ENCODE measurements at regions not wholly inside any gene's neighbourhood (a gene's known extent, or its start where the extent isn't known, plus 50 kb on each side); places are given as distances from the start of the nearest gene placed in this dataset.

DNA sequence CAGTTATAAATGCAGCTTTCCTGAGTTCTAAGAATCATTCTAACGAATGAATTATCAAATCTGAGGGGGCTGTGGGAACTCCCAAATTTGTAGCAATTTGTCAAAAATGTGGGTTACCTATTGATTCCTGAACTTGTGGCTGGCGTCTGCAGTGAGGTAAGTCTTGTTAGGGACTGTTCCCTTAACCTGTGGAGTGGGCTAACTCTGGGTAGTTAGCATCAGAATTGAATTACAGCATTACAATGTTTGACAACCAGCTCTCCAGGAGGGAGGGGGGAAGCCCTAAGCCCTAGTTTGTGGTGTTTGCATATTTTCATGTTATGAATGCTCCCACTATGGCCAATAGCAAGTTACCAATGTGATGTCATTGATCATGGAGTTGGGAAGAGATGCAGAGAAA, 65.9 kb upstream of the STT3B start:
- TF ChIP-seq, protein P1, sequence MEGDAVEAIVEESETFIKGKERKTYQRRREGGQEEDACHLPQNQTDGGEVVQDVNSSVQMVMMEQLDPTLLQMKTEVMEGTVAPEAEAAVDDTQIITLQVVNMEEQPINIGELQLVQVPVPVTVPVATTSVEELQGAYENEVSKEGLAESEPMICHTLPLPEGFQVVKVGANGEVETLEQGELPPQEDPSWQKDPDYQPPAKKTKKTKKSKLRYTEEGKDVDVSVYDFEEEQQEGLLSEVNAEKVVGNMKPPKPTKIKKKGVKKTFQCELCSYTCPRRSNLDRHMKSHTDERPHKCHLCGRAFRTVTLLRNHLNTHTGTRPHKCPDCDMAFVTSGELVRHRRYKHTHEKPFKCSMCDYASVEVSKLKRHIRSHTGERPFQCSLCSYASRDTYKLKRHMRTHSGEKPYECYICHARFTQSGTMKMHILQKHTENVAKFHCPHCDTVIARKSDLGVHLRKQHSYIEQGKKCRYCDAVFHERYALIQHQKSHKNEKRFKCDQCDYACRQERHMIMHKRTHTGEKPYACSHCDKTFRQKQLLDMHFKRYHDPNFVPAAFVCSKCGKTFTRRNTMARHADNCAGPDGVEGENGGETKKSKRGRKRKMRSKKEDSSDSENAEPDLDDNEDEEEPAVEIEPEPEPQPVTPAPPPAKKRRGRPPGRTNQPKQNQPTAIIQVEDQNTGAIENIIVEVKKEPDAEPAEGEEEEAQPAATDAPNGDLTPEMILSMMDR (IDR thresholded peaks at IDR 0.05), result no peak
- no peak for TF ChIP-seq POLR2A (IDR thresholded peaks at IDR 0.05)

Data from Peyer's patch (tissue), 4 donors.